H9 (cell line): ENCODE measurements at regions not wholly inside any gene's neighbourhood (a gene's known extent, or its start where the extent isn't known, plus 50 kb on each side); places are given as distances from the start of the nearest gene placed in this dataset.

Experiments used
- DNase-seq: peaks from one replicate; pipeline ENCODE4 v3.0.0-alpha.2; 2017
- H2AFZ ChIP-seq: one replicate; pipeline ENCODE4 v1.6.1; 2013; ENCODE audit warnings: mild to moderate bottlenecking, low read length, control low read depth, moderate library complexity
- H2AK5ac ChIP-seq: 2 replicates; pipeline ENCODE4 v1.6.1; 2013; ENCODE audit warnings: low read length, control low read depth, mixed read lengths; ENCODE audit not compliant: insufficient read length
- H2BK120ac ChIP-seq: one replicate; pipeline ENCODE4 v1.6.1; 2013; ENCODE audit warnings: low read depth, mild to moderate bottlenecking, low read length, control low read depth, inconsistent platforms; ENCODE audit not compliant: poor library complexity, severe bottlenecking
- H2BK12ac ChIP-seq: 2 replicates; pipeline ENCODE4 v1.6.1; 2013; ENCODE audit warnings: low read length, control low read depth, mixed read lengths, low read depth; ENCODE audit not compliant: insufficient read length
- H2BK15ac ChIP-seq: 2 replicates; pipeline ENCODE4 v1.6.1; 2013; ENCODE audit warnings: low read depth, low read length, control low read depth
- H2BK20ac ChIP-seq: one replicate; pipeline ENCODE4 v1.6.1; 2013; ENCODE audit warnings: low read depth, mild to moderate bottlenecking, low read length, control low read depth, inconsistent platforms; ENCODE audit not compliant: poor library complexity, severe bottlenecking
- H2BK5ac ChIP-seq: 2 replicates; pipeline ENCODE4 v1.6.1; 2013; ENCODE audit warnings: low read length, control low read depth, mixed read lengths; ENCODE audit not compliant: insufficient read length
- H3K14ac ChIP-seq: 2 replicates; pipeline ENCODE4 v1.6.1; 2013; ENCODE audit warnings: low read length, control low read depth; ENCODE audit not compliant: insufficient read depth
- H3K18ac ChIP-seq: 2 replicates; pipeline ENCODE4 v1.6.1; 2013; ENCODE audit warnings: low read depth, mild to moderate bottlenecking, mixed read lengths, low read length, control low read depth; ENCODE audit not compliant: insufficient read length
- H3K23ac ChIP-seq: 2 replicates; pipeline ENCODE4 v1.6.1; 2013; ENCODE audit warnings: low read length, control low read depth, mixed read lengths, low read depth; ENCODE audit not compliant: insufficient read length
- H3K23me2 ChIP-seq: 2 replicates; pipeline ENCODE4 v1.6.1; 2013; ENCODE audit warnings: low read depth, mild to moderate bottlenecking, mixed read lengths, low read length, control low read depth; ENCODE audit not compliant: insufficient read length, poor library complexity, severe bottlenecking
- H3K27ac ChIP-seq: 2 replicates; pipeline ENCODE4 v1.5.1; 2013; ENCODE audit warnings: low read length, control low read depth, mixed read lengths, low read depth; ENCODE audit not compliant: insufficient read length
- H3K27me3 ChIP-seq: 2 replicates; pipeline ENCODE4 v1.6.1; 2013; ENCODE audit warnings: low read length, control low read depth, inconsistent platforms; ENCODE audit not compliant: insufficient read depth
- H3K4ac ChIP-seq: 2 replicates; pipeline ENCODE4 v1.6.1; 2013; ENCODE audit warnings: low read depth, mild to moderate bottlenecking, control low read depth, inconsistent platforms, low read length, moderate library complexity
- H3K4me1 ChIP-seq: 2 replicates; pipeline ENCODE4 v1.6.1; 2013; ENCODE audit warnings: low read length, control low read depth, inconsistent platforms; ENCODE audit not compliant: insufficient read depth
- H3K4me2 ChIP-seq: 2 replicates; pipeline ENCODE4 v1.6.1; 2013; ENCODE audit warnings: low read length, control low read depth, mixed read lengths; ENCODE audit not compliant: insufficient read length, insufficient read depth
- H3K56ac ChIP-seq: 2 replicates; pipeline ENCODE4 v1.6.1; 2013; ENCODE audit warnings: low read depth, mild to moderate bottlenecking, mixed read lengths, low read length, control low read depth; ENCODE audit not compliant: insufficient read length
- H3K79me1 ChIP-seq: 2 replicates; pipeline ENCODE4 v1.6.1; 2013; ENCODE audit warnings: low read depth, mild to moderate bottlenecking, moderate library complexity, low read length, control low read depth, inconsistent platforms; ENCODE audit not compliant: insufficient read depth, poor library complexity, severe bottlenecking
- H3K79me2 ChIP-seq: 2 replicates; pipeline ENCODE4 v1.6.1; 2013; ENCODE audit warnings: low read length, control low read depth, inconsistent platforms; ENCODE audit not compliant: insufficient read depth
- H3K9ac ChIP-seq: 2 replicates; pipeline ENCODE4 v1.6.1; 2013; ENCODE audit warnings: low read length, control low read depth, mixed read lengths; ENCODE audit not compliant: insufficient read length; ENCODE audit errors: extremely low read depth
- H3K9me3 ChIP-seq: one replicate; pipeline ENCODE4 v1.6.1; 2013; ENCODE audit warnings: low read depth, low read length, inconsistent platforms; ENCODE audit not compliant: control insufficient read depth
- H3T11ph ChIP-seq: one replicate; pipeline ENCODE4 v1.6.1; 2013; ENCODE audit warnings: mild to moderate bottlenecking, low read length, control low read depth, inconsistent platforms
- H4K20me1 ChIP-seq: one replicate; pipeline ENCODE4 v1.6.1; 2013; ENCODE audit not compliant: control insufficient read depth, insufficient read length, insufficient read depth
- H4K5ac ChIP-seq: 2 replicates; pipeline ENCODE4 v1.6.1; 2013; ENCODE audit warnings: low read depth, mild to moderate bottlenecking, mixed read lengths, low read length, control low read depth; ENCODE audit not compliant: insufficient read length
- H4K8ac ChIP-seq: replicated peaks from 2 replicates; pipeline ENCODE4 v1.6.1; 2013; ENCODE audit warnings: low read length, control low read depth, mixed read lengths, low read depth; ENCODE audit not compliant: insufficient read length
- H4K91ac ChIP-seq: 2 replicates; pipeline ENCODE4 v1.6.1; 2013; ENCODE audit warnings: low read depth, mild to moderate bottlenecking, moderate library complexity, mixed read lengths, low read length, control low read depth; ENCODE audit not compliant: insufficient read length
- H3K27ac Mint-ChIP-seq, 3 experiments: 2 replicates in 2 of 3; 3 replicates in 1 of 3; pipeline ENCODE4 v1.8.0; 2020 to 2021; ENCODE audit warnings: mixed read lengths in 3 of 3, mild to moderate bottlenecking in 1 of 3, moderate library complexity in 1 of 3
- H3K27me3 Mint-ChIP-seq: 2 replicates; pipeline ENCODE4 v1.8.0; 2021; ENCODE audit warnings: low read depth, mild to moderate bottlenecking, moderate library complexity, mixed read lengths
- H3K36me3 Mint-ChIP-seq, 3 experiments: 2 replicates in 2 of 3; 3 replicates in 1 of 3; pipeline ENCODE4 v1.8.0; 2020 to 2021; ENCODE audit warnings: low read depth in 3 of 3, mixed read lengths in 3 of 3; ENCODE audit not compliant: insufficient read depth in 1 of 3
- H3K4me1 Mint-ChIP-seq, 2 experiments: 2 replicates each; pipeline ENCODE4 v1.8.0; 2020; ENCODE audit warnings: mixed read lengths in 2 of 2
- H3K4me3 Mint-ChIP-seq, 2 experiments: 2 replicates in 1 of 2; 3 replicates in 1 of 2; pipeline ENCODE4 v1.8.0; 2020 to 2021; ENCODE audit warnings: mild to moderate bottlenecking in 2 of 2, mixed read lengths in 2 of 2, moderate library complexity in 1 of 2
- H3K9me3 Mint-ChIP-seq, 2 experiments: 2 replicates in 1 of 2; 3 replicates in 1 of 2; pipeline ENCODE4 v1.8.0; 2020; ENCODE audit warnings: mild to moderate bottlenecking in 2 of 2, mixed read lengths in 2 of 2, moderate library complexity in 1 of 2
- WGBS: extraction: QIAGEN DNeasy Blood & Tissue Kit; methylation state at CpG from one replicate; pipeline ENCODE4 v1.1.7; 2013; ENCODE audit warnings: missing lambda C conversion rate, low lambda C conversion rate, mixed read lengths; ENCODE audit not compliant: insufficient read length; ENCODE audit errors: extremely low coverage; 5-methylcytosine and 5-hydroxymethylcytosine counted together
- TF ChIP-seq, protein P1 (sequence below): fragments of 200-600 bp; sonication (generic); conservative IDR thresholded peaks from 3 replicates; pipeline ENCODE4 v1.8.0; 2021; ENCODE audit warnings: antibody characterized with exemption, mild to moderate bottlenecking

DNA sequence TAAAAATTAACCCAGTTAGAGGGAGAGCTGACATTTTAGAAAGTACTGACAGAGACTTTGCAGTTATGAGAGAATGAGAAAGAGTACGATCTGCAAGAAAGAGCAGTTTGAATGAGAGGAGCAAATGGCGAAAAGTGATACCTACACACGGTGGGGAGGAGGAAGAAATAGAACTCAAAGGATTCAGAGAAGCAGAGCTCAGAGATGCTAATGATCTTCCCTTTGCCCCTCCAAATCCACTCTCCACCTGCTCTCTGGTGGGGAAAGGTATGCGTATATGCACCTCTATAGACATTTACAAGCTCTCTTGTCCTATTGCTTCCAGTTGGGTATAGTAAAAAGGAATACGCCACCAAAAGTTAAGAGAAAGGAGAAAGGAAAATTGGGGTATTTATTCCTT, 123.3 kb upstream of the TTC14 start:
- no peak overlapping the region for H3K56ac ChIP-seq
- Mint-ChIP-seq H3K36me3 (no peaks in the 10 kb centered on the region), H3K4me3 (no peak overlapping the region), H3K9me3 (peaks cover 0 to 2% of the 10 kb centered on the region in 2 experiments; a peak in 3 of 5 replicates), H3K27me3 (no peaks in the 10 kb centered on the region), H3K4me1 (peaks cover 10 to 15% of the 10 kb centered on the region in 2 experiments), H3K27ac (no peak overlapping the region)
- peaks cover 2% of the 10 kb centered on the region; the same call in 1 of the 2 replicates for H3K4me1 ChIP-seq
- H3K4ac ChIP-seq: no peak overlapping the region
- H3K14ac ChIP-seq: no peak overlapping the region
- no peak overlapping the region for H3K27ac ChIP-seq
- no peak overlapping the region for H2BK15ac ChIP-seq
- TF ChIP-seq, protein P1, sequence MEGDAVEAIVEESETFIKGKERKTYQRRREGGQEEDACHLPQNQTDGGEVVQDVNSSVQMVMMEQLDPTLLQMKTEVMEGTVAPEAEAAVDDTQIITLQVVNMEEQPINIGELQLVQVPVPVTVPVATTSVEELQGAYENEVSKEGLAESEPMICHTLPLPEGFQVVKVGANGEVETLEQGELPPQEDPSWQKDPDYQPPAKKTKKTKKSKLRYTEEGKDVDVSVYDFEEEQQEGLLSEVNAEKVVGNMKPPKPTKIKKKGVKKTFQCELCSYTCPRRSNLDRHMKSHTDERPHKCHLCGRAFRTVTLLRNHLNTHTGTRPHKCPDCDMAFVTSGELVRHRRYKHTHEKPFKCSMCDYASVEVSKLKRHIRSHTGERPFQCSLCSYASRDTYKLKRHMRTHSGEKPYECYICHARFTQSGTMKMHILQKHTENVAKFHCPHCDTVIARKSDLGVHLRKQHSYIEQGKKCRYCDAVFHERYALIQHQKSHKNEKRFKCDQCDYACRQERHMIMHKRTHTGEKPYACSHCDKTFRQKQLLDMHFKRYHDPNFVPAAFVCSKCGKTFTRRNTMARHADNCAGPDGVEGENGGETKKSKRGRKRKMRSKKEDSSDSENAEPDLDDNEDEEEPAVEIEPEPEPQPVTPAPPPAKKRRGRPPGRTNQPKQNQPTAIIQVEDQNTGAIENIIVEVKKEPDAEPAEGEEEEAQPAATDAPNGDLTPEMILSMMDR: no peak
- no peak overlapping the region for H2AK5ac ChIP-seq
- H2BK12ac ChIP-seq: no peak overlapping the region
- no peaks in the 10 kb centered on the region for H3K79me1 ChIP-seq
- WGBS: no CpG with 5 or more reads among the region's 5 CpGs
- H3K18ac ChIP-seq: no peak overlapping the region
- no peaks in the 10 kb centered on the region for H4K20me1 ChIP-seq
- no peaks in the 10 kb centered on the region for H3K27me3 ChIP-seq
- H3K4me2 ChIP-seq: no peak overlapping the region
- no peak overlapping the region for H3K23ac ChIP-seq
- H3K23me2 ChIP-seq: no peaks in the 10 kb centered on the region
- no peaks in the 10 kb centered on the region for H3K9me3 ChIP-seq
- DNase-seq: no peak
- no peak overlapping the region for H3K9ac ChIP-seq
- no peak overlapping the region for H4K8ac ChIP-seq
- no peaks in the 10 kb centered on the region for H3K79me2 ChIP-seq
- peak overlapping the region; percentile 16 for H2AFZ ChIP-seq
- no peak overlapping the region for H2BK20ac ChIP-seq
- H2BK5ac ChIP-seq: no peak overlapping the region
- no peak overlapping the region for H3T11ph ChIP-seq
- H4K91ac ChIP-seq: no peak overlapping the region
- H4K5ac ChIP-seq: no peak overlapping the region
- no peak overlapping the region for H2BK120ac ChIP-seq
